IPS-NIHi7 (cell line): ENCODE measurements at regions not wholly inside any gene's neighbourhood (a gene's known extent, or its start where the extent isn't known, plus 50 kb on each side); places are given as distances from the start of the nearest gene placed in this dataset.
"Not testable (repeated sequence)": the region's sequence is repeated elsewhere in the genome, so short reads cannot be mapped to it uniquely, and the experiment has no call there.

Experiments used
- DNase-seq: peaks from one replicate; pipeline ENCODE4 v3.0.0; 2012; ENCODE audit warnings: mixed read lengths; ENCODE audit errors: extremely low spot score

- DNase-seq, result no peak
These were observed 53.6 kb upstream of the RPRM start for GRCh38 chr2:153532140-153532539.

DNA sequence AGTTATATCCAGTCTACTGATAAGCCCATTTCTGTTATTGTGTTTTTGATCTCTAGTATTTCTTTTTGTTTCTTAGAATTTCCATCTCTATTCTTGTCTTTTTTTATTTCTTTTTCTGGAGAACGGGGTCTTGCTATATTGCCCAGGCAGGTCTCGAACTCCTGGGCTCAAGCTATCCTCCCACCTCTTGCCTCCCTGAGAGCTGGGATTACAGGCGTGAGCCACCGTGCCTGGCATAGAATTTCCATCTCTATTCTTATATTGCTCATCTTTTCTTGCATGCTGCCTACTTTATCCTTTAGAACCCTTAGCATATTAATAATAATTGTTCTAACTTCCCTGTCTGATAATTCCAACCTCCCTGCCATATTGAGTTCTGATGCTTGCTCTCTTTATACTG lies 55.2 kb upstream of the RPRM start:
- DNase-seq, result not testable (repeated sequence)

GRCh38 chr2:153534590-153534989 lies 56.0 kb upstream of the RPRM start:
- not testable (repeated sequence) for DNase-seq

DNA sequence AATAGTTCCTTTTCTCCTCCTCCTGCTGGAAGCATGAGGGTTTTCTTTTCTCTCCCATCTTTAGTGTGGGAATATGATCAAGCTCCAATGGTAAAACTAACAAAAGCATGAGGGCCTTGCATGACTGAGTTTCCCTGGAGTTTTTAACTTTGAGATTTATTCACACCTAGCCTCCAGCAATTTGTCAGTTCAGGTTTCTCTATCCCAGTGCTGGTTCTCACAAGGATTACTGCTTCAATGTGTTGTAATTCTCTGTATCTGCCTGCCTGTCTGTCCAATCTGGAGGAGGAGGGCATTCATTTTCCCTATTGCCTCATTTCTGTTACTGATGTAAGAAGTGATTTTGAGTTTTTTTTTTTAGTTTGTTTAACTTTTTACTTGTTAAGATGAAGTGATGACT lies 57.6 kb upstream of the RPRM start:
- no peak for DNase-seq

- DNase-seq, result not testable (repeated sequence)
These were observed 59.5 kb upstream of the RPRM start for GRCh38 chr2:153538102-153538501.

DNA sequence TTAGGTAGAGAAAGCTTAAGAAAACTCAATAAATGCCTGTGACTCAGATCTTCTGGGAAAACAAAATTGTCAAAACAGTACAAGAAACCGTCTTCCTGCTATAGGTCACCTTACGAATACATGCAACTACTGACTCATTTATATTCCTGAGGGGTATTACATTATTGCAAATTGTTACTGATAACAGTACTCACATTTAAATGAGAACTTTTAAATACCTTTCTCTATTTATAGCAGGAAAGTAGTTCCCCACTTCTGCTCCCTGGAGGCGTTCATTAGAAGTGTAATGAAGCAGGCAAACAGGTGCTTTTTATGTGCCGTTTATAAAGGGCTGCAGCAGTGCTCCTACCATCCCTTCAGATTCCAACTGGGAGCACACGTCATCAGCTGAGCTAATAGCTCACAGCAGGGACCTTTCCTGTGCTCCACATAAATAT lies 65.1 kb upstream of the RPRM start:
- DNase-seq, result peak; percentile 48

DNA sequence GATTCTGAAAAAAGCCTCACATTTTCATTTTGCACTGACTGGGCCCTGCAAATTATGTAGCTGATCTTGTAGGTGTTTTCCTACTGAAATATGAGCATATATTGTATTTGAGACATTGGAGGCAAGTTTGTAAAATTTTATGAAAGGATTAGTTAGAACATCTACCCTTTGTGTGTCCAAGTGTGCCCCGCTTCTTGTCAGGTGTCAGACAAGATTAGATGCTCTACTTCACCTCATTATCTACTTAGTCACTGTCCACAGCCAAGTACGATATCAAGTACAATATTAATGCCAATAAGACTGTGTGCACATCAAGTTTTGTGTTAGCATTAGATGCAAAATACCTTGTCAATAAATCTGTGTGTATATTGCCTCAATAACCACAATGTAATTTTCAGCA lies 67.8 kb upstream of the RPRM start:
- DNase-seq, result no peak

- DNase-seq, result no peak
These were observed 70.0 kb upstream of the RPRM start for GRCh38 chr2:153548536-153548935.

DNA sequence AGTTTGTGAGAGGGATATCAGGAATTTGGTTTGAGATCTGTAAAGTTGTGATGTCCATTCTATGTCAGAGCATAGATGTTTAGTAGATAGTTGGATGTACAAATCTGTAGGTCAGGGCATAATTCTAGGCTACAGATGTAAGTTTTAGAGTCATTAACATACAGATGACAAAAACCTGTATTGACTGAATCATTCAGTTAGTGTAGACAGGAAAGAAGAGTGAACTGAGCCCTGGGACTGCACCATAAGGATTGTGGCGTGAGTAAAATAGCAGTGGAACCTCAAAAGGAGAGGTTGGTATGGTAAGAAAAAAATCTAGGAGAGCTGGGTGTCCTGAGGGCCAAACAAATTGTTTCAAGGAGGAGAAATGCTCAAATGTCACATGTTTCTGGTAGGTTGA lies 73.1 kb upstream of the RPRM start:
- DNase-seq, result no peak

DNA sequence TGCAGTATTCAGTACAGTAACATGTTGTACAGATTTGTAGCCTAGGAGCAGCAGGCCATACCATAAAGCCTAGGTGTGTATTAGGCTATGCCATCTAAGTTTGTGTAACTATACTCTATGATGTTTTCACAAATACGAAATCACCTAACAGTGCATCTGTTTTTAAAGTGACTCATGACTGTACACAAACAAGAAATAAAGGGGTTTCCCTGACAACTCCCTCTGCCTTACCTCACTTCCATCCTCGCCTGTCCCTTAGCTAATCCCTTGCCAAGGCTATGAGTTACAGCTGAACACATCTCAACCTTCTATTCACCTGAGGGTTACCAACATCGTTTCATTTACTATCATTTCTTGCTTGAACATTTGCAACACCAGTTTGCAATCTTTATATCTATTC lies 78.6 kb upstream of the RPRM start:
- no peak for DNase-seq

- DNase-seq, result no peak
These were observed 79.2 kb upstream of the RPRM start for GRCh38 chr2:153557714-153558113.

GRCh38 chr2:153558247-153558646 lies 79.7 kb upstream of the RPRM start:
- no peak for DNase-seq

DNA sequence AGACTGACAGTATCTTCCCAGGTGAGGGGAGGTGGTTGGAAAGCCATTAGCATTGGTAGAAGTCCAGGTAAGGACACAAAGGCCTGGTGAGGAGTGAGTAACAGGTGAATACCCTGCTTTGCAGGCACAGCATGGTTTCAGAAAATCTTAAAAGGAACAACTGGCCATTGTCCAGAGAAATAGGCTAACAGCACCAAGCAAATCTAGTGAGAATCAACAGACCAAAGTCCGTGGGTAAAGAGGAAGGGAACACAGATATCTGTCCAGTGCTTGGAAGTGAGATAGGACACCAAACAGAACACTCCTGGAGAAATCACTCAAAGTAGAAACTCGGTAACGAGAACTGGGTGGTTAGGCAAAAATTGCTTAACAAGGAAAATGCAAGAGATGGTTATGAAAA lies 88.8 kb upstream of the RPRM start:
- no peak for DNase-seq

DNA sequence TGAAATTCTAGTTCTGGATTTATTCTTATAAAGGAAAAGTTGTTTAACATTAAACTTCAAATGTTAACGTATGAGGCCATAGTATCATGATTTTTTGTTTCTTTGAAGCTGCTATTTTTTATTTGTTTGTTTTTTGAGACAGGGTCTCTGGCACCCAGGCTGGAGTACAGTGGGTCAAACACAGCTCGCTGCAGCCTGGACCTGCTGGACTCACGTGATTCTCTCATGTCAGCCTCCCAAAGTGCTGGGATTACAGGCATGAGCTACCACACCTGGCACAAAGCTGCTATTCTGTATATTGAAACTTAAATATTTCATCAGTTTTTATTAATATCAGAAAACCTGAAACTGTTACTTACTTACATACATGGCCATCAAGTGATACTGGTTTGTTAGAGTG lies 89.5 kb upstream of the RPRM start:
- no peak for DNase-seq

DNA sequence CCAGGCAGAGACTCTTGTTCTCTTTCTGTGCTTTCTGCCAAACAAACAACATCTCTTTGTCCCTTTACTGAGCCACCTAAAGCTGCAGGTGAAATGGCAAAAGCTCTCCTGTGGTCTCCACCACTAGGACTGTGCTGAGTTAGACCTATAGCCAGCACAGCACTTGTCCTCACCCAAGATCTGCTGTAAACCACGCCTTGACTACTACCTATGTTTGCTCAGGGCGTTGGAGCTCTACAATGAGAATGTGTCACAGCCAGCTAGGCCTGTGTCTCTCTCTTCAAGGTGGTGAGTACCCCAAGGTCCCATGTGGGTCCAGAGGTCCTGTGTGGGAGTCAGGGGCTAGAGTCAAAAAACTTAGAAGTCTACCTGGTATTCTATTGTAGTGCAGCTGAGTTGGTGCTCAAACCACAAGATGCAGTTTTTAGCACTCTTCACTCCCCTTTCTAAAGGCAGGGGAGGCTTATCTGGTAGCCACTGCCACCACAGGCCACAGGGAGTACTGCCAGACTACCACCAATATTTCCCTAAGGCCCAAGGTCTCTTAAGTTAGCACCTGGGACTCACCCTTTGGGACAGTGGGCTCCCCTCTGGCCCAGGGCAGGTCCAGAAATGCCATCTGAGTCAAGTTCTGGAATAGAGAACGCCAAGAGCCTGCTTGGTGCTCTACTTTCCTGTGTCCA lies 96.8 kb upstream of the RPRM start:
- DNase-seq, result peak; percentile 20

GRCh38 chr2:153584244-153584643 lies 105.7 kb upstream of the RPRM start:
- DNase-seq, result peak; percentile 31

DNA sequence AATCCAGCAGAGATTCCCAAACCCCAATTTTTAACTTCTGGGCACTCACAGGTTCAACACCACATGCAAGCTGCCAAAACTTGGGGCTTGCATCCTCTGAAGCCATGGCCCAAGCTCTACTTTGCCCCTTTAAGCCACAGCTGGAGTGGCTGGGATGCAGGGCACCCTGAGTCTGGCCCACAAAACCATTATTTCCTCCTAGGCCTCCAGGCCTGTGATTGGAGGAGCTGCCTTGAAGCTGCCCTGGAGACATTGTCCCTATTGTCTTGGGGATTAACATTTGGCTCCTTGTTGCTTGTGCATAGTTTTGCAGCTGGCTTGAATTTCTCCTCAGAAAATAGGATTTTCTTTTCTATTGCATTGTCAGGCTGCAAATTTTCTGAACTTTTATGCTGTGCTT lies 109.8 kb upstream of the RPRM start:
- no peak for DNase-seq

DNA sequence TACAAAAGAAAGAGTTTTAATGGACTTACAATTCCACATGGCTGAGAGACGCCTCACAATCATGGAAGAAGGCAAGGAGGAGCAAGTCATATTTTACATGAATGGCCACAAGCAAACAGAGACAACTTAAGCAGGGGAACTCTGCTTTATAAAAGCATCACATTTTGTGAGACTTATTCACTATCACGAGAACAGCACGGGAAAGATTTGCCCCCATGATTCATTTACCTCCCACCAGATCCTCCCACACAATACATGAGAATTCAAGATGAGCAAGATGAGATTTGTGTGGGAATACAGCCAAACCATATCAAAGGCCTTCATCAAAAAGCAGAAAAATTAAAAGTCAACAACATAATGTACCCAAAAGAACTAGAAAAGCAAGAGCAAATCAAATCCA lies 111.0 kb upstream of the RPRM start:
- DNase-seq, result no peak

DNA sequence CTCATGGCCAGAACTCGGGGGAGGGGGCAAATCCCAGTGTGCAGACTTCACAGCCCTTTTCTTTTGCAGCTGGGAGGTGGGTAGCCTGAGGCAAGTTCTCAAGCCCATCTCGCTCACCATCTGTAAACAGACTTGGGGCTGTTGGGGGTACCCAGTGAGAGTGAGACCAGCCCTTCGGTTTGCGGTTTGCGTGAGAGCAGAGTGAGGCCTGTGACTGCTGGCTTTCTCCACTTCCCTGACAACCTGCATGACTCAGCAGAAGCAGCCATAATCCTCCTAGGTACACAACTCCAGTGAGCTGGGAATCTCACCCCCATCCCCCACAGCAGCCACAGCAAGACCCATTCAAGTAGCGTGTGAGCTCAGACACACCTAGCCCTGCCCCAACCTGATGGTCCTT lies 114.5 kb upstream of the RPRM start:
- not testable (repeated sequence) for DNase-seq

GRCh38 chr2:153595939-153596338 lies 117.4 kb upstream of the RPRM start:
- DNase-seq, result peak; percentile 16

- DNase-seq, result no peak
These were observed 123.2 kb upstream of the RPRM start for GRCh38 chr2:153601812-153602211.

DNA sequence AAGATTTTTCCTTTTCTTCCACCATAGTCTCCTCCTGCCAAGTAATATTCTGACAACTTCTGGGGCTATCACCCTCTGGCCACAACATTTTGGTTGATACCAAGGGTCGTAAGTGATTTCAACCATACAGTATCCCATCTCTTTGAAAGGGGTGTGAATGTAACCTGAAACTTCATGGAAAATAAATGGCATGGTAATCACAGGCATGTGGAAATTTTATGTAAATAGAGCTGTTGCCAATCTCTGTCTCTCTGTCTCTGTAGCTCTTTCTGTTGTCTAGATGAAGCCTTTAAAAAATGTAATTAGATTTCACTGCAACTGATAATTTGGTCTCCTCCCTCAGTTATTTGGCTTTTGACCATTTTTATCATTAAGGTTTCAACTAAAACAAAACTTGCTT lies 125.6 kb upstream of the RPRM start:
- no peak for DNase-seq

DNA sequence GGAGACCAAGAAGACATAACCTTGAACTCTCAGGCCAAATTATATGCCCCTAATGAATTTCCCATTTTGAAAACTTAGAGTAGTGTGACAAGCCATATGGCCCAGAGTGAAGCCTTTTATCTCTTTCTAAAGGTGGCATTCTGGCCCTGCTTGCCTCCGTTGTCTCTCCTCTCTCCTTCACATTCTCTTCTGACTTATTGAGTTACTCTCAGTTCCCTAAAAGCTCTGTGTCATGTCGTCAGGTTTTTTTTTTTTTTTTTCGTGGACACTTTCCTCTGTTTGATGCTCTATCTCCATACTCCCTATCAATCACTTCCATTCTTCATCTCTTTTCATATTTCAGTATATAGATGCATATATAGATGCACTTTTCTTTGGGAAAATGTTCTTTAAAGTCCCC lies 128.1 kb upstream of the RPRM start:
- DNase-seq, result no peak

- DNase-seq, result peak; percentile 18
These were observed 143.7 kb upstream of the RPRM start for GRCh38 chr2:153622285-153622684.
